SK-N-SH (cell line): ENCODE measurements at regions not wholly inside any gene's neighbourhood (a gene's known extent, or its start where the extent isn't known, plus 50 kb on each side); places are given as distances from the start of the nearest gene placed in this dataset.

Experiments used
- CTCF ChIA-PET: fragments of 300-600, 350-600 bp; formaldehyde crosslinking; extraction: SDS; loops from one replicate; lab custom pipeline; 2021; lab: Yijun Ruan, JAX
- POLR2A ChIA-PET: fragments of 350-600 bp; sonication (Branson Sonifier 250); formaldehyde crosslinking; extraction: SDS; loops from one replicate; lab custom pipeline; 2020; ENCODE audit warnings: antibody characterized with exemption, inconsistent platforms; lab: Yijun Ruan, JAX
- DNase-seq: peaks from one replicate; pipeline ENCODE4 v3.0.0; 2012
- H2AFZ ChIP-seq: fragments of 200-600 bp; sonication (generic); 2 replicates; pipeline ENCODE4 v1.8.1; 2016; ENCODE audit warnings: antibody characterized with exemption, mild to moderate bottlenecking, low read depth
- H3F3A ChIP-seq: fragments of 200-600 bp; sonication (generic); replicated peaks from 2 replicates; pipeline ENCODE3; 2016; ENCODE audit warnings: antibody characterized with exemption, mild to moderate bottlenecking; ENCODE audit not compliant: insufficient read depth
- H3K27ac ChIP-seq, 2 experiments: fragments of 200-500 bp in 1 of 2; fragments of 200-600 bp in 1 of 2; sonication (Bioruptor generic) in 1 of 2; sonication (generic), shearing (Covaris generic) in 1 of 2; 2 replicates each; pipeline versions ENCODE4 v1.5.1 to v1.6.1; 2014 to 2016; ENCODE audit warnings: low read depth in 2 of 2, inconsistent platforms in 1 of 2, low read length in 1 of 2, mild to moderate bottlenecking in 1 of 2, mixed read lengths in 1 of 2
- H3K27me3 ChIP-seq: fragments of 200-600 bp; sonication (generic), shearing (Covaris generic); 2 replicates; pipeline ENCODE4 v1.6.1; 2016; ENCODE audit warnings: mixed run types; ENCODE audit not compliant: insufficient read depth
- H3K36me3 ChIP-seq, 2 experiments: fragments of 200-500 bp in 1 of 2; fragments of 200-600 bp in 1 of 2; sonication (Bioruptor generic) in 1 of 2; sonication (generic) in 1 of 2; replicated peaks in 1 of 2; 2 replicates each; pipeline versions ENCODE3 to v1.5.1; 2014 to 2016; ENCODE audit warnings: low read length in 1 of 2, mild to moderate bottlenecking in 1 of 2; ENCODE audit not compliant: insufficient read depth in 2 of 2, control insufficient read depth in 1 of 2
- H3K4me1 ChIP-seq, 2 experiments: fragments of 200-500 bp in 1 of 2; fragments of 200-600 bp in 1 of 2; sonication (Bioruptor generic) in 1 of 2; sonication (generic), shearing (Covaris generic) in 1 of 2; 2 replicates each; pipeline versions ENCODE4 v1.5.1 to v1.6.1; 2014 to 2016; ENCODE audit warnings: low read depth in 1 of 2, low read length in 1 of 2, mixed run types in 1 of 2; ENCODE audit not compliant: insufficient read depth in 2 of 2, control insufficient read depth in 1 of 2
- H3K4me2 ChIP-seq: fragments of 200-600 bp; sonication (generic), shearing (Covaris generic); 2 replicates; pipeline ENCODE4 v1.6.1; 2017; ENCODE audit warnings: mixed run types
- H3K4me3 ChIP-seq, 2 experiments: fragments of 200-500 bp in 1 of 2; fragments of 200-600 bp in 1 of 2; sonication (Bioruptor generic) in 1 of 2; sonication (generic), shearing (Covaris generic) in 1 of 2; 2 replicates each; pipeline versions ENCODE4 v1.5.1 to v1.8.1; 2014 to 2016; ENCODE audit warnings: low read depth in 2 of 2, inconsistent platforms in 1 of 2, low read length in 1 of 2, mild to moderate bottlenecking in 1 of 2, mixed read lengths in 1 of 2, moderate library complexity in 1 of 2
- H3K79me2 ChIP-seq: fragments of 200-600 bp; sonication (generic); 2 replicates; pipeline ENCODE4 v1.8.1; 2017; ENCODE audit warnings: mild to moderate bottlenecking; ENCODE audit not compliant: insufficient read depth
- H3K9ac ChIP-seq: fragments of 200-600 bp; sonication (generic); 2 replicates; pipeline ENCODE4 v1.6.1; 2017; ENCODE audit warnings: mixed run types
- H3K9me2 ChIP-seq: fragments of 200-600 bp; sonication (generic); 2 replicates; pipeline ENCODE4 v1.6.1; 2017; ENCODE audit warnings: mixed run types
- H3K9me3 ChIP-seq: fragments of 200-600 bp; sonication (generic); 2 replicates; pipeline ENCODE4 v1.6.1; 2017; ENCODE audit warnings: mixed run types, mild to moderate bottlenecking, moderate library complexity
- H4K20me1 ChIP-seq: fragments of 200-600 bp; sonication (generic); 2 replicates; pipeline ENCODE4 v1.6.1; 2017; ENCODE audit warnings: mild to moderate bottlenecking, mixed run types; ENCODE audit not compliant: insufficient read depth
- ELF1 ChIP-seq: IDR thresholded peaks from 2 replicates; pipeline ENCODE4 v1.4.0; 2012
- EP300 ChIP-seq, 2 experiments: IDR thresholded peaks; 2 replicates each; pipeline versions ENCODE4 v1.4.0 to v1.6.1; 2012; ENCODE audit warnings: borderline replicate concordance in 1 of 2, low read depth in 1 of 2, low read length in 1 of 2
- EZH2phosphoT487 ChIP-seq: fragments of 200-600 bp; sonication (generic); IDR thresholded peaks from 2 replicates; pipeline ENCODE4 v1.6.1; 2017; ENCODE audit warnings: low read depth, mixed run types, mild to moderate bottlenecking, antibody characterized with exemption, moderate library complexity, borderline replicate concordance
- GATA2 ChIP-seq: sonication (generic); formaldehyde crosslinking; IDR thresholded peaks from 2 replicates; pipeline ENCODE4 v1.5.0; 2020; ENCODE audit warnings: mild to moderate bottlenecking, missing genetic modification reagents
- MEF2A ChIP-seq: IDR thresholded peaks from 2 replicates; pipeline ENCODE4 v1.4.0; 2012; ENCODE audit warnings: low read depth, borderline replicate concordance
- MXI1 ChIP-seq: IDR thresholded peaks from 2 replicates; pipeline ENCODE4 v1.6.1; 2012; ENCODE audit warnings: mild to moderate bottlenecking, low read depth, low read length, improper control_type of control experiment
- NRF1 ChIP-seq: IDR thresholded peaks from 2 replicates; pipeline ENCODE4 v1.6.1; 2012; ENCODE audit warnings: low read depth, mild to moderate bottlenecking, low read length
- POLR2AphosphoS5 ChIP-seq: IDR thresholded peaks from 2 replicates; pipeline ENCODE4 v1.6.1; 2012; ENCODE audit warnings: low read depth, low read length
- RCOR1 ChIP-seq: fragments of 150-350 bp; IDR thresholded peaks from 2 replicates; pipeline ENCODE4 v1.6.1; 2017; ENCODE audit warnings: antibody characterized with exemption, low read length
- RXRA ChIP-seq: IDR thresholded peaks from 2 replicates; pipeline ENCODE4 v1.4.0; 2012; ENCODE audit warnings: low read depth, mild to moderate bottlenecking, borderline replicate concordance
- SIN3A ChIP-seq: IDR thresholded peaks from 2 replicates; pipeline ENCODE4 v1.6.1; 2012; ENCODE audit warnings: low read depth, mild to moderate bottlenecking, low read length, moderate library complexity, borderline replicate concordance
- SMC3 ChIP-seq: IDR thresholded peaks from 2 replicates; pipeline ENCODE4 v1.6.1; 2012; ENCODE audit warnings: low read depth, low read length, improper control_type of control experiment
- TAF1 ChIP-seq: IDR thresholded peaks from 2 replicates; pipeline ENCODE4 v1.6.1; 2012; ENCODE audit warnings: low read depth, mild to moderate bottlenecking, low read length, moderate library complexity, borderline replicate concordance
- TCF12 ChIP-seq: IDR thresholded peaks from 2 replicates; pipeline ENCODE4 v1.4.0; 2012
- WGBS: methylation state at CpG from one replicate; pipeline ENCODE4 v1.1.6; 2017; ENCODE audit warnings: low lambda C conversion rate; 5-methylcytosine and 5-hydroxymethylcytosine counted together
- TF ChIP-seq, protein P1 (sequence below): IDR thresholded peaks from 2 replicates; pipeline ENCODE4 v1.4.0; 2012; ENCODE audit warnings: low read depth
- TF ChIP-seq, protein P2 (sequence below): fragments of 150-350 bp; IDR thresholded peaks from 2 replicates; pipeline ENCODE4 v1.6.1; 2017; ENCODE audit warnings: antibody characterized with exemption, low read length, low read depth, borderline replicate concordance
- TF ChIP-seq, protein P3 (sequence below): IDR thresholded peaks from 2 replicates; pipeline ENCODE4 v1.4.0; 2012; ENCODE audit warnings: low read depth, borderline replicate concordance
- TF ChIP-seq, protein P4 (sequence below): fragments of 200-600 bp; sonication (generic); IDR thresholded peaks from 2 replicates; pipeline ENCODE4 v1.6.1; 2017; ENCODE audit warnings: antibody characterized with exemption, mild to moderate bottlenecking, moderate library complexity
- TF ChIP-seq, protein P5 (sequence below): IDR thresholded peaks from 2 replicates; pipeline ENCODE4 v1.4.0; 2012; ENCODE audit warnings: low read depth, borderline replicate concordance

DNA sequence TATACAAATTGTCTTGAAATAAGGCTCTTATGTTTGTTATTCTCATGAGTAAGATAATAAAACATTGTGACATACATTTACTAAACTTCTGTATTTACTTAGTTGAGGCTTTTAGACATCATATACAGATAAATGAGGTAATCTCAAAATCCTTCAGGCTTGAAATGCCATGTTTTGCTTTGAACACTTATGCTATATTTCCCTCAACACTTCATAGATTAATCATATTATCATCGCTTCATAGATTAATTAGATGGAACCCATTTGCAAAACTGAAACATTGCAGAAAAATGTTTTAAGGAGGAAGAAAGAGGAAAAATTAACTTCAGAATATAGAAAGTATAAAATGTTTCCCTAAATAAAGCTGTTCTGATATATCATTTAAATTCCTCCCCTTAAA, 165.0 kb upstream of the CNTNAP2 start:
- Histone ChIP-seq H3F3A (no peaks in the 10 kb centered on the region), H3K4me3 (no peak overlapping the region), H3K27ac (no peak overlapping the region), H3K9me3 (peaks cover 11% of the 10 kb centered on the region; the same call in 1 of the 2 replicates), H2AFZ (no peak overlapping the region), H4K20me1 (no peaks in the 10 kb centered on the region), H3K79me2 (no peaks in the 10 kb centered on the region), H3K36me3 (peaks cover 0 to 2% of the 10 kb centered on the region in 2 experiments), H3K9ac (no peak overlapping the region), H3K4me2 (no peak overlapping the region), H3K27me3 (no peaks in the 10 kb centered on the region), H3K9me2 (0 out of 2 replicates have a peak, but pooled peaks cover 4% of the 10 kb centered on the region), H3K4me1 (no peaks in the 10 kb centered on the region)
- TF ChIP-seq TAF1 (no peak), EP300 (IDR thresholded peaks at IDR 0.05; ENCODE audit: borderline replicate concordance in 1 of 2, low read depth in 1 of 2, low read length in 1 of 2) (no peak), MXI1 (no peak), POLR2AphosphoS5 (no peak), SMC3 (no peak)
- TF ChIP-seq, protein P1, sequence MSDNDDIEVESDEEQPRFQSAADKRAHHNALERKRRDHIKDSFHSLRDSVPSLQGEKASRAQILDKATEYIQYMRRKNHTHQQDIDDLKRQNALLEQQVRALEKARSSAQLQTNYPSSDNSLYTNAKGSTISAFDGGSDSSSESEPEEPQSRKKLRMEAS = no peak
- TF ChIP-seq, protein P2, sequence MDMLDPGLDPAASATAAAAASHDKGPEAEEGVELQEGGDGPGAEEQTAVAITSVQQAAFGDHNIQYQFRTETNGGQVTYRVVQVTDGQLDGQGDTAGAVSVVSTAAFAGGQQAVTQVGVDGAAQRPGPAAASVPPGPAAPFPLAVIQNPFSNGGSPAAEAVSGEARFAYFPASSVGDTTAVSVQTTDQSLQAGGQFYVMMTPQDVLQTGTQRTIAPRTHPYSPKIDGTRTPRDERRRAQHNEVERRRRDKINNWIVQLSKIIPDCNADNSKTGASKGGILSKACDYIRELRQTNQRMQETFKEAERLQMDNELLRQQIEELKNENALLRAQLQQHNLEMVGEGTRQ = no peak
- CTCF ChIA-PET = no interaction called here
- no peak for DNase-seq
- POLR2A ChIA-PET = no interaction called here
- 20% methylated on average over 1 of the region's 1 CpG for WGBS

DNA sequence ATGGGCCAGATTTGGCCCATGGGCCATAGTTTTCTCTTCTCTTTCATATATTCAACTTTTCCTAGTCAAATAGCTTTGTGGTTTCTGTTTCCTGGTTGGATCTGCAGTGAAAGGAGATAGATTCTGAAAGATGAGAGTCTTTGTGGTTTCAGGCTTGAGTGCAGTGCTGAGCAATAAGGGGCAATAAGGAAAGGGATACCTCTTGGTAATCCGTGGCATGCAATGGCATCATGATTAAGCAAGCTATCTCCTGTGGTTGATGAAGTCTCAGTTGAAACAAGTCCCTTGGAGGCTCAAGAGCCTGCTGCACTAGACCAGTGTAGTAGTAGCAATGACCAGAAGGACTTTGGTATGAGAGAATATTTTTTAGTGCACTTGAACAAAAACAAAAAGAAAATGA, 187.7 kb upstream of the CNTNAP2 start:
- 0% methylated on average over 1 of the region's 1 CpG for WGBS
- Histone ChIP-seq H3K79me2 (no peaks in the 10 kb centered on the region), H3K9me3 (peaks cover 8% of the 10 kb centered on the region), H4K20me1 (no peaks in the 10 kb centered on the region), H3F3A (no peaks in the 10 kb centered on the region), H3K4me3 (no peak overlapping the region), H3K4me2 (no peak overlapping the region), H3K4me1 (no peaks in the 10 kb centered on the region), H3K36me3 (no peaks in the 10 kb centered on the region), H3K27me3 (no peaks in the 10 kb centered on the region), H3K27ac (no peak overlapping the region), H3K9me2 (no peaks in the 10 kb centered on the region), H2AFZ (no peak overlapping the region), H3K9ac (no peak overlapping the region)
- ChIA-PET POLR2A (no interaction called here), CTCF (no interaction called here)
- TF ChIP-seq MEF2A (no peak), MXI1 (no peak), SIN3A (no peak), EZH2phosphoT487 (no peak), ELF1 (no peak), NRF1 (no peak), RXRA (no peak), RCOR1 (no peak), POLR2AphosphoS5 (no peak), TAF1 (no peak), GATA2 (no peak), EP300 (IDR thresholded peaks at IDR 0.05; ENCODE audit: borderline replicate concordance in 1 of 2, low read depth in 1 of 2, low read length in 1 of 2) (no peak), TCF12 (no peak)
- TF ChIP-seq, protein P2 = no peak
- TF ChIP-seq, protein P3, sequence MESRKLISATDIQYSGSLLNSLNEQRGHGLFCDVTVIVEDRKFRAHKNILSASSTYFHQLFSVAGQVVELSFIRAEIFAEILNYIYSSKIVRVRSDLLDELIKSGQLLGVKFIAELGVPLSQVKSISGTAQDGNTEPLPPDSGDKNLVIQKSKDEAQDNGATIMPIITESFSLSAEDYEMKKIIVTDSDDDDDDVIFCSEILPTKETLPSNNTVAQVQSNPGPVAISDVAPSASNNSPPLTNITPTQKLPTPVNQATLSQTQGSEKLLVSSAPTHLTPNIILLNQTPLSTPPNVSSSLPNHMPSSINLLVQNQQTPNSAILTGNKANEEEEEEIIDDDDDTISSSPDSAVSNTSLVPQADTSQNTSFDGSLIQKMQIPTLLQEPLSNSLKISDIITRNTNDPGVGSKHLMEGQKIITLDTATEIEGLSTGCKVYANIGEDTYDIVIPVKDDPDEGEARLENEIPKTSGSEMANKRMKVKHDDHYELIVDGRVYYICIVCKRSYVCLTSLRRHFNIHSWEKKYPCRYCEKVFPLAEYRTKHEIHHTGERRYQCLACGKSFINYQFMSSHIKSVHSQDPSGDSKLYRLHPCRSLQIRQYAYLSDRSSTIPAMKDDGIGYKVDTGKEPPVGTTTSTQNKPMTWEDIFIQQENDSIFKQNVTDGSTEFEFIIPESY = no peak
- TF ChIP-seq, protein P4, sequence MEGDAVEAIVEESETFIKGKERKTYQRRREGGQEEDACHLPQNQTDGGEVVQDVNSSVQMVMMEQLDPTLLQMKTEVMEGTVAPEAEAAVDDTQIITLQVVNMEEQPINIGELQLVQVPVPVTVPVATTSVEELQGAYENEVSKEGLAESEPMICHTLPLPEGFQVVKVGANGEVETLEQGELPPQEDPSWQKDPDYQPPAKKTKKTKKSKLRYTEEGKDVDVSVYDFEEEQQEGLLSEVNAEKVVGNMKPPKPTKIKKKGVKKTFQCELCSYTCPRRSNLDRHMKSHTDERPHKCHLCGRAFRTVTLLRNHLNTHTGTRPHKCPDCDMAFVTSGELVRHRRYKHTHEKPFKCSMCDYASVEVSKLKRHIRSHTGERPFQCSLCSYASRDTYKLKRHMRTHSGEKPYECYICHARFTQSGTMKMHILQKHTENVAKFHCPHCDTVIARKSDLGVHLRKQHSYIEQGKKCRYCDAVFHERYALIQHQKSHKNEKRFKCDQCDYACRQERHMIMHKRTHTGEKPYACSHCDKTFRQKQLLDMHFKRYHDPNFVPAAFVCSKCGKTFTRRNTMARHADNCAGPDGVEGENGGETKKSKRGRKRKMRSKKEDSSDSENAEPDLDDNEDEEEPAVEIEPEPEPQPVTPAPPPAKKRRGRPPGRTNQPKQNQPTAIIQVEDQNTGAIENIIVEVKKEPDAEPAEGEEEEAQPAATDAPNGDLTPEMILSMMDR = no peak
- TF ChIP-seq, protein P5, sequence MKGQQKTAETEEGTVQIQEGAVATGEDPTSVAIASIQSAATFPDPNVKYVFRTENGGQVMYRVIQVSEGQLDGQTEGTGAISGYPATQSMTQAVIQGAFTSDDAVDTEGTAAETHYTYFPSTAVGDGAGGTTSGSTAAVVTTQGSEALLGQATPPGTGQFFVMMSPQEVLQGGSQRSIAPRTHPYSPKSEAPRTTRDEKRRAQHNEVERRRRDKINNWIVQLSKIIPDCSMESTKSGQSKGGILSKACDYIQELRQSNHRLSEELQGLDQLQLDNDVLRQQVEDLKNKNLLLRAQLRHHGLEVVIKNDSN = no peak
- no peak for DNase-seq
